HG03045 (cell line): ENCODE measurements at regions not wholly inside any gene's neighbourhood (a gene's known extent, or its start where the extent isn't known, plus 50 kb on each side); places are given as distances from the start of the nearest gene placed in this dataset.
"Not testable (repeated sequence)": the region's sequence is repeated elsewhere in the genome, so short reads cannot be mapped to it uniquely, and the experiment has no call there.

ENCODE experiments used
- ATAC-seq: cut with Tn5 transposase; IDR thresholded peaks from one replicate; pipeline ENCODE4 v1.9.1; 2021; ENCODE audit warnings: mild to moderate bottlenecking, moderate library complexity; ENCODE audit not compliant: unreplicated experiment

DNA sequence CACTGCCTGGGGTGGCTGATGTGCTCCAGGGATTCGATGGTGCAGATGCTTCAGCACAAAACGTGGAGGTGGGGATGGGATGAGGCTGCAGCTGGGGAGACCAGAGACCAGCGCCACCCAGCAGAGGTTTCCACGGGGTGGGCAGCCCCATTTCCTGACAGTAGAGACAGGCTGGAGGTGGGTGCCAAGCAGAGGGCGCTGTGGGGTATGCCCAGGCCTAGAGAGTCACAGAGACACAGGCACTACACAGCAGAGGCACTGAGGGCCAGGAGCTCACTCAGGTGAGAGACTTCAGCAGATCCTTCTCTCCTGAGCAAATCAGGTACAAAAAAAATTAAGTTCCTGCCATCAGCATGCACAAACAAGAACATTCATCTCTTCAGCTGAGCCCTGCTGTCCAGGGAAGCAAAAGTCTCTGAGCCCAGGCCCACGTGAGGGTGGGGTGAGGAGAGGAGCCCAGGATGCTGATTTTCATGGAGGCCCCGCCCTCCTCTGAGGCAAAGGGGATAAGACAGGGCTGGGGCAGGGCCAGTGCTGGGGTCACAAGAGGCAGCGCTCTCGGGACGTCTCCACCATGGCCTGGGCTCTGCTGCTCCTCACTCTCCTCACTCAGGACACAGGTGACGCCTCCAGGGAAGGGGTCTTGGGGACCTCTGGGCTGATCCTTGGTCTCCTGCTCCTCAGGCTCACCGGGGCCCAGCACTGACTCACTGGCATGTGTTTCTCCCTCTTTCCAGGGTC lies 53.1 kb downstream of the GGTLC2 start:
- ATAC-seq: no peak

DNA sequence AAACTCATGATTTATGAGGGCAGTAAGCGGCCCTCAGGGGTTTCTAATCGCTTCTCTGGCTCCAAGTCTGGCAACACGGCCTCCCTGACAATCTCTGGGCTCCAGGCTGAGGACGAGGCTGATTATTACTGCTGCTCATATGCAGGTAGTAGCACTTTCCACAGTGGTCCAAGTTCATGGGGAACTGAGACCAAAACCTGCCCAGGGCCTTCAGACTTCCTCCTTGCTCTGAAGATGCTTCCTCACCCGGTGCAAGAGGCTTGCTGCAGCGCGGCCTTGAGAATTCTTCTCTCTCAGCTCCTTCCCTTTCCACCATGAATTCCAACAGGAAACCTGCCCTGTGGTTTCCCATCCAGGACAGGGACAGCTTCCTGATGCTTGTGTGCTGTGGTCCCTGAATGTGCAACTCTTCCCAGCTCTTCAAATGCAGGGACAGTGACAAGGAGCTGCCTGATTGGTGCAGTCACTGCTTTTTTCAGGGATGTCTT lies 53.9 kb downstream of the GGTLC2 start:
- no peak for ATAC-seq

GRCh38 chr22:22700631-22701030 lies 56.2 kb downstream of the GGTLC2 start:
- ATAC-seq: no peak

DNA sequence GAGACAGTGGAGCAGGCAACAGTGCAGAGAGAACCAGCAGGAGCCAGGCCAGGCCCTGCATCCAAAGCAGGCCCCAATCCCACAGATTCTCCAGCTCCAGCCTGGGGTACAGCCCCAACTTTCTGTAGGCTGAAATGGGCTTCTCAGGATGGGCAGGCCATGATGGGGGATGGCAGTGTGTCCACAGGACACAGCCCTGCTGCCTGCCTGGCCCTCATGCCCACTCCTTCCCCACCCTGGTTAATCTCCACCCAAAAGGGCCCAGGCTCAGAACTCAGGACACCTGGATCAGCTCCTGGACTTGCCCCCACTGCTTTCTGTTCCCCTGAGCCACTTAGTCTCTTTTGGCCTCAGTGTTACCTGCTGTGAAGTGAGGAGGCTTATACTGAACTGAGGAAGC lies 57.1 kb downstream of the GGTLC2 start:
- ATAC-seq: not testable (repeated sequence)

GRCh38 chr22:22702237-22703202 lies 58.1 kb downstream of the GGTLC2 start:
- ATAC-seq: no peak

GRCh38 chr22:22703203-22703570 lies 58.8 kb downstream of the GGTLC2 start:
- ATAC-seq: no peak

DNA sequence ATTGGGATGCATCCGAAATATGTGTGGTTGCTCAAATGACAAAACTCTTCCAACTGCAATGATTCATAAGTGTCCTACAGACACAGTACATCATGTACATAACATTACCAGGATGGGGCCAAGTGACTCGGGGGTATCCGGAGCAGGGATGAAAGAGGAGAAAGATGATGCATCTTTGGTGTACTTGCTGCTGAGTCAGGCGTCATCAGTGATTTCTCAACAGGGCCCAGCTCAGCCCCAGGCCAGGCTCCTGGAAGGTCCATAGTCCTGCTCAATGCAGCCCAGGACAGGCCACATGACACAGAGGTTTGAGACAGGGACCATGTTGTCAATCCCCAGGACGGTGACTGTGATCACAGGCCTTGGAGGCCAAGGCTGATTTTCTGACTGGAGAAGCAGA lies 59.3 kb downstream of the GGTLC2 start:
- ATAC-seq: no peak

GRCh38 chr22:22704156-22704946 lies 59.9 kb downstream of the GGTLC2 start:
- ATAC-seq: no peak

GRCh38 chr22:22705328-22706100 lies 61.1 kb downstream of the GGTLC2 start:
- ATAC-seq: no peak

DNA sequence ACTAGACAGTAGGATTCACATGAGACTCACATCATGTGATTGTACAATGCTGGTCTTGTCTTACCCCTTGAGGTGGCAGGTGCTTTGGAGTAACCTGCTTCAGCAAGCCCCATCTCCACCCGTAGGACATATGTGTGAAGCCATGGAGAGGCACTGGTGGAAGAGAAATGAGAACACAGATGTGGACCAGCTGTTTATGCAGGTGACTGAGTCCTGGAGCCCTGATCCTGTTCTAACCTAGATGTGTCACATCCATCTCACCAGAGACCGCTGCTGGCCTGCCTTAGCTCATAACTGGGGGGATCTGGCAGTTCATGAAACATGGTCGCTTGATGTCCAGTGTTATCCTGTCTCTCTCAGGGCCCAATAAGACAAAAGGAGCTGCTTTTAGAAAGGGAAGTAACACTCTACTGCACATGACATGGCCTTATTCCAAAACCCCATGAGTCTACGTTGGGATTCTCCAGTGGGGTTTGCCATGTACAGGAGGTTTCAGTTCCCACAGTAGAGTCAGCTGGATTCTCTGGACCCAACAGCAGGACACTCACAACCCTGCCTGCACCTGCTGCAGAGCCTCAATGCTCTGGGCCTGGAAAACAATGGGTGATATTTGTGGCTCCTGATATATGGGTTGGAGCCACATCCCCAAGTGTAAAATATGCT lies 62.0 kb downstream of the GGTLC2 start:
- no peak for ATAC-seq

DNA sequence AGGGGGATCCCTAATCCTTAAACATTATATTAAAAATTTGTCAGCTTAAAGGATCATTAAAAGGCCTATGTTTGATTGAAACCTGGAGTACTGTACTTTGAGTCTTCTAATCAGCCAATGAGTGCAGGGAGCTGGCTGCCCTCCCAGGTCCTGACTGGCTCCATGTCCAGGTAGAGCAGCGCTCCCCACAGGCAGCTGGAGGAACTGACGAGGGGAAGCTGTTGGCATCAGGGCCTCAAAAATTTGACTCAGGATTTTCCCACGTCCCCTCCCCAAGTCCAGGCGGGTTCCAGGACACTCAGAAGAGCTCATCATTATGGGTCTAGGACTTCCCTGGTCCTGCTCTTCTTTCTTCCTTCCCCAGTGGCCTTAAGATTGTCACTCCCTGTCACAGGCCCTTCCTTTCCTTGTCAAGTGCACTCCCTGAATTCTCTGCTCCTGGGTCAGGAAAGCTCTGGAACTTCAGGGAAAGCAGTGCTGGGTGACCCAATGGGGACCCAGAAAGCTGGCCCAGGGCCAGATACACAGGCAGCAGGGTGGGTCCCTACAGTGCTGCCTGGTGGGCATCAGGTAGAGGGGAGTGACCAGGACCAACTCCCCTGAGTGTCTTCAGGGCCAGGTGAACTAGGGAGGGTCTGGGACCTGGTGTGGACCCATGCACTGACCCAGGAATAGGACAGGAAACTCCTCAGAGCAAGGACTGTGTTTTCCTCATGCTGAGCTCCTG lies 65.5 kb downstream of the GGTLC2 start:
- no peak for ATAC-seq

DNA sequence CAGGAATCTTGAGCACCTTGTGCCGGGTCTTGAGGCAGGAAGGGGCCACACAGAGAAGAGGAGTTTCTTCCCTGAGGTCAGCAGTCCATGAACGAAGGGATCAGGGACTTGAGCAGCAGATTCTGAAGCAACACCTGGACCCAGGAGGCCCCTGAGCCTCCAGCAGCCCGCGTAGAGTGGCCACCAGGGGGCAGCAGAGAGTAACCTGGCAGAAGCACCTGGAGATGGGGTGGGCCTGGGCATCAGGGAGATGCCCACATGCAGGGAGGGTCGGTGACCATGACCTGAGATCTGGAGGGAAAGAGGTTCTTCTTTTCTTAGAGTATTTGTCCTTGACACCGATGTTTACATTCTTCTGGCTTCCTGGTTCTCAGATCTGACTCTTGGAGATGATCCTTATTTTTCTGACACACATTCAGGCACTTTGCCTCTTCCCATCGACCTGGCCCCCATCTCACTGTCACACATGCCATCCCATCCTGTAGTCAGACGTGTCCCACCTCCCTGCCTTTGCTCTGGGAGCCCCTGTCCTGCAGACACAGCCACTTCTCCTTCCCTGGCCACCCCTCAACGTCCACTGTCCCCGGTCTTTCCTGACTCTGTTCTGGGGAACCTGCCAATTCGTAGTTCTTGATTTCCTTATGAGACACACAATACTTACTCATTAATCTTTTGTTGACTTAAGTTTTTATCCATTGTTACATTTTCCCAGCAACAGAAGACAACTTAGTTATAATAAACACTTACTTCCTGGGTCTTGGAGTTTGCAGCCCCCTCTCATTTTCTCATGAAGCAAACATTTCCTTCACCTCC lies 66.5 kb downstream of the GGTLC2 start:
- ATAC-seq: no peak

GRCh38 chr22:22711532-22711913 lies 67.1 kb downstream of the GGTLC2 start:
- no peak for ATAC-seq

DNA sequence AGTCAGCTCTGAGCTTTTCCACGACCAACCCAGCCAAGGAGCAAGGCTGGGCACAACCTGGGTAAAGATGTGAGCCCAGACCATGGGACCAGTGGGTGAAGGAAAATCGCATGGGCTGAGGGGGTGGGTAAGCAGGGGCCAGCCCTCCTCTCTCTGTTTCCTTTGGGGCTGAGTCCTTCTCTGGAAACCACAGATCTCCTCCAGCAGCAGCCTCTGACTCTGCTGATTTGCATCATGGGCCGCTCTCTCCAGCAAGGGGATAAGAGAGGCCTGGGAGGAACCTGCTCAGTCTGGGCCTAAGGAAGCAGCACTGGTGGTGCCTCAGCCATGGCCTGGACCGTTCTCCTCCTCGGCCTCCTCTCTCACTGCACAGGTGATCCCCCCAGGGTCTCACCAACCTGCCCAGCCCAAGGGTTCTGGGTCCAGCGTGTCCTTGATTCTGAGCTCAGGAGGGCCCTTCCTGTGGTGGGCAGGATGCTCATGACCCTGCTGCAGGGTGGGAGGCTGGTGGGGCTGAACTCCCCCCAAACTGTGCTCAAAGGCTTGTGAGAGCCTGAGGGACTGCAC lies 67.8 kb downstream of the GGTLC2 start:
- no peak for ATAC-seq

- ATAC-seq: no peak
Observed at GRCh38 chr22:22712666-22713365, 68.4 kb downstream of the GGTLC2 start.

- no peak for ATAC-seq
Observed at GRCh38 chr22:22713416-22713815, 69.0 kb downstream of the GGTLC2 start.

- peak; percentile 48 for ATAC-seq
Observed at GRCh38 chr22:22714600-22715335, 70.4 kb downstream of the GGTLC2 start.
